Psoas muscle (tissue), 7 donors: ENCODE measurements at regions not wholly inside any gene's neighbourhood (a gene's known extent, or its start where the extent isn't known, plus 50 kb on each side); places are given as distances from the start of the nearest gene placed in this dataset.
"Not testable (repeated sequence)": the region's sequence is repeated elsewhere in the genome, so short reads cannot be mapped to it uniquely, and the experiment has no call there.

ENCODE experiments used
- ATAC-seq, 4 donors: fragments of 200-7000 bp; cut with Tn5 transposase; one replicate each; pipeline ENCODE4 v1.9.1; 2020; ENCODE audit warnings: moderate library complexity in 3 of 4, mild to moderate bottlenecking in 2 of 4
- DNase-seq, 2 donors: peaks; one replicate each; pipeline ENCODE4 v3.0.0-alpha.2; 2020
- H3K27ac ChIP-seq: fragments of 200-600 bp; one replicate; pipeline ENCODE4 v1.8.0; 2022
- H3K27me3 ChIP-seq, 3 donors: fragments of 200-600 bp in 1 of 3; one replicate each; pipeline versions ENCODE4 v1.6.1 to v1.8.0; 2013 to 2022; ENCODE audit warnings: low read length in 2 of 3, mild to moderate bottlenecking in 2 of 3, moderate library complexity in 1 of 3; ENCODE audit not compliant: insufficient read depth in 3 of 3
- H3K36me3 ChIP-seq, 2 donors: fragments of 200-600 bp in 1 of 2; one replicate each; pipeline versions ENCODE4 v1.6.1 to v1.8.0; 2013 to 2022; ENCODE audit warnings: low read depth in 1 of 2, mild to moderate bottlenecking in 1 of 2, moderate library complexity in 1 of 2; ENCODE audit not compliant: insufficient read depth in 1 of 2
- H3K4me1 ChIP-seq: fragments of 200-600 bp; one replicate; pipeline ENCODE4 v1.8.0; 2022
- H3K4me3 ChIP-seq: fragments of 200-600 bp; one replicate; pipeline ENCODE4 v1.8.0; 2022; ENCODE audit warnings: mild to moderate bottlenecking
- H3K9me3 ChIP-seq: fragments of 200-600 bp; one replicate; pipeline ENCODE4 v1.8.0; 2022
- WGBS, 3 donors: extraction: QIAGEN DNeasy Blood & Tissue Kit; methylation state at CpG; one replicate each; pipeline versions ENCODE4 v1.1.6 to v1.1.7; 2013; 5-methylcytosine and 5-hydroxymethylcytosine counted together
- intact Hi-C, 2 donors: fragments of 100-400 bp; cut with DNase I; formaldehyde crosslinking; loops; one replicate each; pipeline versions ENCODE4 v1.11.0 to v1.14.2; 2022
- TF ChIP-seq, protein P1 (sequence below): fragments of 200-600 bp; IDR thresholded peaks from one replicate; pipeline ENCODE4 v1.8.0; 2022; ENCODE audit warnings: antibody characterized with exemption
- donor health status: healthy with polysubstance abuse.
- donor health status: DM: no; HTN: no; CAD: no; lungs with moderate emphysema.
- donor health status: Bipolar disorder and iron deficiency.
- donor health status: healthy.
- donor health status: DM: yes; HTN: yes; CAD: no.
- donor health status: DM: no; HTN: no; CAD: no.
- donor health status: DM: yes; HTN: yes; CAD: no.

DNA sequence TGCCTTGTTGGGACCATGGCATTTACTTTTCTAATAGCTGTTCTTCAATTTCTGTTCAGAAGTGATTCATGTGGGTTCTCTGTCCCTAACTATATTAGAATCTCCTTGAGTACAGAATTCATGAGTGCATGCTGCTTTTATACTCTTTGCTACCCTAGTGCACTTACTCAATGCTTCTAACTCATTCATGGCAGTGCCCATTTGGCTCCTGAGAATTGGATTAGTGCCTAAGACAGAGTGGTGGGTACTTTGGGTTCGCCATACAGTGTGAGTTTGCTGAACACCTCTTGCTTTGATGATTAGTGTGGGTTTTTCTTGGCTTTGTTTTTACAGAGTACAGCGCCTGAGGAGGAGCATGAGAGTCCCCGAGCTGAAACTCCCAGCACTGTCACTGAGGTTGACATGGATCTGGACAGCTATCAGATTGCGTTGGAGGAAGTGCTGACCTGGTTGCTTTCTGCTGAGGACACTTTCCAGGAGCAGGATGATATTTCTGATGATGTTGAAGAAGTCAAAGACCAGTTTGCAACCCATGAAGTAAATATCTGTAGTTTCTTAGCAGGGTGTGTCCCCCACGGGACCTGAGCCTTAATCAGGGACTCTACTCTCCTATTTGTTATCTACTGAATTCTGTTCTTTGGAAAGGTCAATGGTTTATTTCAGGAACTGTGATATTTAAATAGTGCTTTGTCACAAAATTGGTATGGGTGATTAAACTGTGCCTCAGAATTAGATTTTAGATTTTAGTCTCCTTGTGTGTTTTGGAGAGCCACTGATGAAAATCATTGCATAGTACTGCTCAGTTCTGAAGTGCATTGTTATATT lies 150.7 kb downstream of the UTRN start:
- Histone ChIP-seq H3K4me3 (no peak overlapping the region), H3K27ac (peak overlapping the region; percentile 60), H3K9me3 (no peaks in the 10 kb centered on the region), H3K4me1 (peaks cover 15% of the 10 kb centered on the region), H3K27me3 (no peaks in the 10 kb centered on the region), H3K36me3 (peaks cover 6 to 57% of the 10 kb centered on the region in 2 donors)
- DNase-seq (no peak), ATAC-seq (peak; percentile 83 to 97 (median 94))
- 36 to 76% (median 41%) methylated on average over 5 of the region's 5 CpGs for WGBS, 3 donors
- TF ChIP-seq, protein P1, sequence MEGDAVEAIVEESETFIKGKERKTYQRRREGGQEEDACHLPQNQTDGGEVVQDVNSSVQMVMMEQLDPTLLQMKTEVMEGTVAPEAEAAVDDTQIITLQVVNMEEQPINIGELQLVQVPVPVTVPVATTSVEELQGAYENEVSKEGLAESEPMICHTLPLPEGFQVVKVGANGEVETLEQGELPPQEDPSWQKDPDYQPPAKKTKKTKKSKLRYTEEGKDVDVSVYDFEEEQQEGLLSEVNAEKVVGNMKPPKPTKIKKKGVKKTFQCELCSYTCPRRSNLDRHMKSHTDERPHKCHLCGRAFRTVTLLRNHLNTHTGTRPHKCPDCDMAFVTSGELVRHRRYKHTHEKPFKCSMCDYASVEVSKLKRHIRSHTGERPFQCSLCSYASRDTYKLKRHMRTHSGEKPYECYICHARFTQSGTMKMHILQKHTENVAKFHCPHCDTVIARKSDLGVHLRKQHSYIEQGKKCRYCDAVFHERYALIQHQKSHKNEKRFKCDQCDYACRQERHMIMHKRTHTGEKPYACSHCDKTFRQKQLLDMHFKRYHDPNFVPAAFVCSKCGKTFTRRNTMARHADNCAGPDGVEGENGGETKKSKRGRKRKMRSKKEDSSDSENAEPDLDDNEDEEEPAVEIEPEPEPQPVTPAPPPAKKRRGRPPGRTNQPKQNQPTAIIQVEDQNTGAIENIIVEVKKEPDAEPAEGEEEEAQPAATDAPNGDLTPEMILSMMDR, result no peak
- intact Hi-C loops, result no loop called here

DNA sequence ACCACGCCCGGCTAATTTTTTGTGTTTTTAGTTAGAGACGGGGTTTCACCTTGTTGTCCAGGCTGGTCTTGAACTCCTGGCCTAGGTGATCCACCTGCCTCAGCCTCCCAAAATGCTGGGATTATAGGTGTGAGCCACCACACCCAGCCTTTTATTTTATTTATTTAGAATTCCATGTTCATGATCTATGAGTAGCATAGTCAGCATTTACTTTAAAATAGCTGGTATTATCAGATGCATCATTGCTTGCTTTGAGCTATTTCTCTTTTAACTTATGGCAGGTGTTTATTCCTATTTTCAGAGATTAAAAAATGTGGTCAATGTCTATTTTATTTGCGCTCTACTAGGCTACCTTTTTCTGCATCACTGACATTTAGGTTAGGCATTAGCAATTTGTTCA lies 152.0 kb downstream of the UTRN start:
- DNase-seq (no peak), ATAC-seq (no peak)
- 96 to 99% (median 98%) methylated on average over 4 of the region's 4 CpGs for WGBS, 3 donors
- H3K27me3 ChIP-seq, result no peaks in the 10 kb centered on the region
- H3K27ac ChIP-seq, result no peak overlapping the region
- H3K36me3 ChIP-seq, result peaks cover 6 to 57% of the 10 kb centered on the region in 2 donors
- peaks cover 15% of the 10 kb centered on the region for H3K4me1 ChIP-seq
- H3K4me3 ChIP-seq, result no peak overlapping the region
- TF ChIP-seq, protein P1, result no peak
- no peaks in the 10 kb centered on the region for H3K9me3 ChIP-seq
- intact Hi-C loops, result no loop called here

GRCh38 chr6:144438103-144438502 lies 153.0 kb downstream of the UTRN start:
- Histone ChIP-seq H3K27ac (no peak overlapping the region), H3K4me3 (no peak overlapping the region), H3K4me1 (peaks cover 19% of the 10 kb centered on the region), H3K27me3 (no peaks in the 10 kb centered on the region), H3K9me3 (no peaks in the 10 kb centered on the region), H3K36me3 (peaks cover 6 to 63% of the 10 kb centered on the region in 2 donors)
- TF ChIP-seq, protein P1, result no peak
- no peak for DNase-seq
- no peak for ATAC-seq
- intact Hi-C loops, result no loop called here
- 88 to 97% (median 92%) methylated on average over 1 of the region's 1 CpG for WGBS, 3 donors

GRCh38 chr6:144439016-144439415 lies 153.9 kb downstream of the UTRN start:
- intact Hi-C loops, result no loop called here
- H3K27me3 ChIP-seq, result no peaks in the 10 kb centered on the region
- 93 to 97% (median 94%) methylated on average over 4 of the region's 4 CpGs for WGBS, 3 donors
- H3K4me3 ChIP-seq, result no peak overlapping the region
- ATAC-seq, result no peak
- TF ChIP-seq, protein P1, result no peak
- H3K4me1 ChIP-seq, result peaks cover 22% of the 10 kb centered on the region
- peaks cover 6 to 65% of the 10 kb centered on the region in 2 donors for H3K36me3 ChIP-seq
- H3K27ac ChIP-seq, result no peak overlapping the region
- DNase-seq, result no peak
- no peaks in the 10 kb centered on the region for H3K9me3 ChIP-seq

DNA sequence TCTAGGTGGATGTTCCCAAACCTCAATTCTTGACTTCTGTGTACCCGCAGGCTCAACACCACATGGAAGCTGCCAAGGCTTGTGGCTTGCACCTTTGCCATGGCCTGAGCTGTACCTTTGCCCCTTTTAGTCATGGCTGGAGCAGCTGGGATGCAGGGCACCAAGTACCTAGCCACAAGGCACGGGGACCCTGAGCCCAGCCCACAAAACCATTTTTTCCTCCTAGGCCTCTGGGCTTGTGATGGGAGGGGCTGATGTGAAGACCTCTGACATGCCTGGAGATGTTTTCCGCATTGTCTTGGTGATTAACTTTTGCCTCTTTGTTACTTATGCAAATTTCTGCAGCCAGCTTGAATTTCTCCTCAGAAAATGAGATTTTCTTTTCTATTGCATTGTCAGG lies 156.7 kb downstream of the UTRN start:
- H3K4me1 ChIP-seq, DNase-seq, H3K9me3 ChIP-seq, H3K4me3 ChIP-seq, ATAC-seq, H3K27ac ChIP-seq, intact Hi-C loops, H3K27me3 ChIP-seq: not testable (repeated sequence)
- peaks cover 6 to 89% of the 10 kb centered on the region in 2 donors for H3K36me3 ChIP-seq
- WGBS, 3 donors, result 97 to 100% (median 99%) methylated on average over 3 of the region's 3 CpGs
